Mononuclear cell (primary cell): ENCODE measurements at regions not wholly inside any gene's neighbourhood (a gene's known extent, or its start where the extent isn't known, plus 50 kb on each side); places are given as distances from the start of the nearest gene placed in this dataset.

ENCODE experiments used
- H3K27me3 ChIP-seq: 2 replicates; pipeline ENCODE4 v1.6.0; 2011; ENCODE audit warnings: low read length, control low read depth; ENCODE audit not compliant: insufficient read depth
- H3K4me1 ChIP-seq: 2 replicates; pipeline ENCODE4 v1.5.1; 2011; ENCODE audit warnings: mild to moderate bottlenecking, low read length, control low read depth; ENCODE audit not compliant: insufficient read depth
- H3K4me3 ChIP-seq: 2 replicates; pipeline ENCODE4 v1.5.1; 2011; ENCODE audit warnings: mild to moderate bottlenecking, low read length, moderate library complexity
- H3K9me3 ChIP-seq: 2 replicates; pipeline ENCODE4 v1.5.1; 2011; ENCODE audit warnings: low read depth, mild to moderate bottlenecking, control low read depth, low read length

GRCh38 chr1:234529095-234529949 is 50.3 kb upstream of the TARBP1 start:
- H3K9me3 ChIP-seq = no peaks in the 10 kb centered on the region
- H3K27me3 ChIP-seq = no peaks in the 10 kb centered on the region
- peaks cover 68% of the 10 kb centered on the region for H3K4me1 ChIP-seq
- no peak overlapping the region for H3K4me3 ChIP-seq
